K562 (cell line): ENCODE measurements at regions not wholly inside any gene's neighbourhood (a gene's known extent, or its start where the extent isn't known, plus 50 kb on each side); places are given as distances from the start of the nearest gene placed in this dataset.
"Not testable (repeated sequence)": the region's sequence is repeated elsewhere in the genome, so short reads cannot be mapped to it uniquely, and the experiment has no call there.

ENCODE experiments used
- EP300 ChIP-seq: IDR thresholded peaks from 2 replicates; pipeline ENCODE4 v1.6.1; 2012; ENCODE audit warnings: low read length, improper control_type of control experiment
- EZH2 ChIP-seq: IDR thresholded peaks from 2 replicates; pipeline ENCODE4 v1.6.1; 2012; ENCODE audit warnings: low read depth, mild to moderate bottlenecking, inconsistent platforms, low read length, borderline replicate concordance
- GABPA ChIP-seq: fragments of 200-800 bp; sonication (Bioruptor generic); conservative IDR thresholded peaks from 2 replicates; pipeline ENCODE4 v1.6.1; 2016; ENCODE audit warnings: low read depth, missing genetic modification characterization, missing compliant biosample characterization
- POLR2AphosphoS5 ChIP-seq: IDR thresholded peaks from 2 replicates; pipeline ENCODE4 v1.6.1; 2011; ENCODE audit warnings: mild to moderate bottlenecking, low read depth, low read length, moderate library complexity; ENCODE audit not compliant: control insufficient read depth, insufficient read depth
- RAD21 ChIP-seq, 2 experiments: fragments of 250-450 bp in 1 of 2; fragments of 450-650 bp in 1 of 2; sonication (Bioruptor Pico) in 1 of 2; formaldehyde crosslinking in 1 of 2; IDR thresholded peaks in 1 of 2; conservative IDR thresholded peaks in 1 of 2; 2 replicates each; pipeline versions ENCODE4 v1.4.0 to v1.8.0; 2020 to 2022; ENCODE audit warnings: mild to moderate bottlenecking in 2 of 2, moderate library complexity in 1 of 2
- SIX5 ChIP-seq, 2 experiments: IDR thresholded peaks; 2 replicates each; pipeline ENCODE4 v1.6.1; 2011; ENCODE audit warnings: low read length in 2 of 2, borderline replicate concordance in 1 of 2, low read depth in 1 of 2, mild to moderate bottlenecking in 1 of 2, moderate library complexity in 1 of 2; ENCODE audit not compliant: insufficient read depth in 1 of 2
- SMARCE1 ChIP-seq: fragments of 450-650 bp; IDR thresholded peaks from 2 replicates; pipeline ENCODE4 v1.7.1; 2016; ENCODE audit warnings: mild to moderate bottlenecking
- ZNF76 ChIP-seq: fragments of 250-450 bp; sonication (Bioruptor Pico); IDR thresholded peaks from 2 replicates; pipeline ENCODE4 v1.4.0; 2020; ENCODE audit warnings: mild to moderate bottlenecking, moderate library complexity, borderline replicate concordance
- TF ChIP-seq, protein P1 (sequence below): sonication (generic); IDR thresholded peaks from 2 replicates; pipeline ENCODE4 v1.6.1; 2016
- TF ChIP-seq, protein P2 (sequence below), 3 experiments: IDR thresholded peaks in 2 of 3; conservative IDR thresholded peaks in 1 of 3; 2 replicates each; pipeline ENCODE4 v1.5.1; 2011 to 2012; ENCODE audit warnings: low read length in 3 of 3, mild to moderate bottlenecking in 3 of 3, control low read depth in 2 of 3, improper control_type of control experiment in 1 of 3, inconsistent platforms in 1 of 3, low read depth in 1 of 3, mixed read lengths in 1 of 3, moderate library complexity in 1 of 3; ENCODE audit not compliant: insufficient read depth in 2 of 3

DNA sequence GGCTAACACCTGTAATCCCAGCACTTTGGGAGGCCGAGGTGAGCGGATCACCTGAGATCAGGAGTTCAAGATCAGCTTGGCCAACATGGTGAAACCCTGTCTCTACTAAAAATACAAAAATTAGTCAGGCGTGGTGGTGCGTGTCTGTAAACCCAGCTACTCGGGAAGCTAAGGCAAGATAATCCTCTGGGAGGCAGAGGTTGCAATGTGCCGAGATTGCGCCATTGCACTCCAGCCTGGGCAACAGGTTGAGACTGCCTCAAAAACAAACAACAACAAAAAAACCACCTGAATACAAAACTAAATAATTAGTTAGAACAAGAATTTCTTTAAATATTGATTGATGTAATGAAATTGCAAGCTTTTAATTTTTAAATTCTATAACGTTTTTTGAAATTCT lies 139.0 kb downstream of the THBS2 start:
- not testable (repeated sequence) for TF ChIP-seq ZNF76 (CRISPR knock-in tag); EP300; RAD21 (CRISPR knock-in tag; conservative IDR thresholded peaks at IDR 0.05 in 1 of 2, IDR thresholded peaks at IDR 0.05 in 1 of 2); GABPA (tag); POLR2AphosphoS5; EZH2; SMARCE1; SIX5 (IDR thresholded peaks at IDR 0.05; ENCODE audit: borderline replicate concordance in 1 of 2, insufficient read depth in 1 of 2, low read depth in 1 of 2, low read length in 2 of 2)
- TF ChIP-seq, protein P1, sequence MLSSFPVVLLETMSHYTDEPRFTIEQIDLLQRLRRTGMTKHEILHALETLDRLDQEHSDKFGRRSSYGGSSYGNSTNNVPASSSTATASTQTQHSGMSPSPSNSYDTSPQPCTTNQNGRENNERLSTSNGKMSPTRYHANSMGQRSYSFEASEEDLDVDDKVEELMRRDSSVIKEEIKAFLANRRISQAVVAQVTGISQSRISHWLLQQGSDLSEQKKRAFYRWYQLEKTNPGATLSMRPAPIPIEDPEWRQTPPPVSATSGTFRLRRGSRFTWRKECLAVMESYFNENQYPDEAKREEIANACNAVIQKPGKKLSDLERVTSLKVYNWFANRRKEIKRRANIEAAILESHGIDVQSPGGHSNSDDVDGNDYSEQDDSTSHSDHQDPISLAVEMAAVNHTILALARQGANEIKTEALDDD, result not testable (repeated sequence)
- TF ChIP-seq, protein P2, sequence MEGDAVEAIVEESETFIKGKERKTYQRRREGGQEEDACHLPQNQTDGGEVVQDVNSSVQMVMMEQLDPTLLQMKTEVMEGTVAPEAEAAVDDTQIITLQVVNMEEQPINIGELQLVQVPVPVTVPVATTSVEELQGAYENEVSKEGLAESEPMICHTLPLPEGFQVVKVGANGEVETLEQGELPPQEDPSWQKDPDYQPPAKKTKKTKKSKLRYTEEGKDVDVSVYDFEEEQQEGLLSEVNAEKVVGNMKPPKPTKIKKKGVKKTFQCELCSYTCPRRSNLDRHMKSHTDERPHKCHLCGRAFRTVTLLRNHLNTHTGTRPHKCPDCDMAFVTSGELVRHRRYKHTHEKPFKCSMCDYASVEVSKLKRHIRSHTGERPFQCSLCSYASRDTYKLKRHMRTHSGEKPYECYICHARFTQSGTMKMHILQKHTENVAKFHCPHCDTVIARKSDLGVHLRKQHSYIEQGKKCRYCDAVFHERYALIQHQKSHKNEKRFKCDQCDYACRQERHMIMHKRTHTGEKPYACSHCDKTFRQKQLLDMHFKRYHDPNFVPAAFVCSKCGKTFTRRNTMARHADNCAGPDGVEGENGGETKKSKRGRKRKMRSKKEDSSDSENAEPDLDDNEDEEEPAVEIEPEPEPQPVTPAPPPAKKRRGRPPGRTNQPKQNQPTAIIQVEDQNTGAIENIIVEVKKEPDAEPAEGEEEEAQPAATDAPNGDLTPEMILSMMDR (IDR thresholded peaks at IDR 0.05 in 2 of 3, conservative IDR thresholded peaks at IDR 0.05 in 1 of 3; ENCODE audit: insufficient read depth in 2 of 3, low read depth in 1 of 3, low read length in 3 of 3), result not testable (repeated sequence)
